HG03045 (cell line): ENCODE measurements at regions not wholly inside any gene's neighbourhood (a gene's known extent, or its start where the extent isn't known, plus 50 kb on each side); places are given as distances from the start of the nearest gene placed in this dataset.
"Not testable (repeated sequence)": the region's sequence is repeated elsewhere in the genome, so short reads cannot be mapped to it uniquely, and the experiment has no call there.

Experiments used
- ATAC-seq: cut with Tn5 transposase; IDR thresholded peaks from one replicate; pipeline ENCODE4 v1.9.1; 2021; ENCODE audit warnings: mild to moderate bottlenecking, moderate library complexity; ENCODE audit not compliant: unreplicated experiment

DNA sequence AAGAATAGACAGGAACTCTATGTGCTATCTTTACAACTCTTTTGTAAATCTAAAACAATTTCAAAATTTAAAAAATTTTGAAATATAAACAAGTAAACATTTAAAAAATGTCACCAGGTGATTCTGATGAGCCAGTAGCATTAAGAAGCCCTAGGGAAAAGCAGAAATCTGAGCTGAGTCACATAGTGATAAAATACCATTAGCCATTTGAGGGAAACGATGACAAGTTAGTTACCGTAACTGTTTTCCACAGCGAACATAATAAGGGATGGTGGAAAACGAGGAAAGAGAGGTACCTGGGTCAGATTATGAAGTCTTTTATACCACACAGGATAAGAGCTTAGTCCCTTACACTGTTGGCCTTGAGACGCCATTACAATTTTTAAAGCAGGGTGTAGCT is 55.5 kb downstream of the PRR15 start:
- ATAC-seq = no peak

DNA sequence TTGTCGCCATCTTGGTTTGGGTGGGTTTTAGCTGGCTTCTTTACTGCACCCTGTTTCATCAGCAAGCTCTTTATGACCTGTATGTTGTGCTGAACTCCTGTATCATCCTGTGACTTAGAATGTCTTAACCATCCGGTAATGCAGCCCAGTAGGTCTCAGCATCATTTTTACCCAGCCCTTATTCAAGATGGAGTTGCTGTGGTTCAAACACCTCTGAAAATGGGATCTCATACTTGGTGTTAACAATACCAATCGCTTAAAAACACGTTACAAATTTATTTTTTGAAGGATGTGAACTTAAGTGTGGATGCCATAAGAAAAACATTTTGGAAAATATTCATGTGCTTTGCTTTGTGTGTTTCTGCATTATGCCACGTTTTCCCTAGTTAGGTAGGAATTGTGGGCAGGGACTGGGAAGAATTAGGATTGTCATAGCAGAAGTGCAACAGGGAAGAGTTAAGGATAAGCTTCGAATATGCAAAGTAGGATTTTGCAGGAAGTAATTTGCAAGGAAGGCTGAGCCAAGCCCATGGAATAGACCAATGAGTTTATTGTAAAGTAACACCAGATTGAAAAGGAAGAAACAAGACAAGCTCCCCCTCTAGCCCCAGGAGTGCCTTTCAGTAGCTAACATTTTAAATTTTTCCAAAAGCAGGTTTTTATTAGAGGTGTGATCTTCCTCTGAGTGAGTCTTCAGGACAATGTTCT is 56.4 kb downstream of the PRR15 start:
- no peak for ATAC-seq

DNA sequence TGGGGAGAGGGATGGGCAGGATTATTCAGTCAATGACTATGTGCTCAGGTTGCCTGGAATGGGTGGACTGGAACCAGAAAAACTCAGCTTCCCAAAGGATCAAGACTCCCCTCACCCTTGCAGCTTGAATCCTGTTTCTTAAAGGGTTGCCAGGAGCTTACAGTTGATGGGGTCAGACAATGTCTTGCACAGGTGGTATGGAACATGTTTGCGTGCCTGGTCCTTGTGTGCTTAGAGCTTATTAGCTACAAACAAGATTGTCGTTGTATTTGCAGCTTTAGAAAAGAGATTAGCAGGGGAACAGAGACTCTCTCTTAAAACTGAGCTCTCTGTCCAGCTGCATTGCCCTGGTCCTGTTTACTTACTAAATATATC is 56.9 kb downstream of the PRR15 start:
- ATAC-seq = no peak

DNA sequence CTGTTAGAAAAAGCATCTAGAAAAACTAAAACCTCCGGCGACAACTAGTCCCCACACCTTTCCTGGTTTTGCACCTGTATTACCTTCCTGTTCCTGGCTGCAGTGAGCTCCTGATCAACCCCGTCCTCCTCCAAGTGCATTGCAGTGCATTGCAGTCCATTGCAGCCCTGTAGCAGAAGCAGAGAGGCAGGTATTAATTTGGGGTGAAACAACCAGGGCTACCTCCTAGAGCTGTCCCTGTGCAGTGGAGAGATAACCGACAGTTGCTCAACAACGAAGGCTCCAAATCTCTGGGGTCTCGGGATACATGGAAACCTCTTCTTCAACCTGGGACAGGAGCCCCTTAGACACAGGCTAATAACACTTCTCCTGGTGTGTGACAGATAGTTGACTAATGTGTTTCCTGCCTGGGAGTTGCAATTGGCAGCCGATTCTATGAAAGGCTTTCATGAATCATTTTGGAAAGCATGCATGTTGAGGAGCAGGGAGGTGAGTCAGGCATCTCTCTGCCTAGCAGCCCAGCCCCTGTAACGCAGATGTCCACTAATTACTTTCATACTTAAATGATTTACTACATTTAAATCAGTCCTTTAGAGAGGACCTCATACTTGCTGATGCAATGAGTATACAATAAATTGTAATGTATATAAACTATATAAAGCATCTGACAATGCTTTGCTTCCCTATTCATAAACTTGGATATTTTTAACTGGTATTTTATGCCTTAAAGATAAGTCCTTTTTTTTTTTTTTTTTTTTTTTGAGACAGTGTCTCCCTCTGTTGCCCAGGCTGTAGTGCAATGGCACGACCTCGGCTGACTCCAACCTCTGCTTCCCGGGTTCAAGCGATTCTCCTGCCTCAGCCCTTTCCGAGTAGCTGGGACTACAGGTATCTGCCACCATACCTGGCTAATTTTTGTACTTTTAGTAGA is 59.0 kb downstream of the PRR15 start:
- ATAC-seq = no peak

- no peak for ATAC-seq
These were observed 60.3 kb downstream of the PRR15 start for GRCh38 chr7:29623973-29624372.

GRCh38 chr7:29626730-29627129 is 63.1 kb downstream of the PRR15 start:
- no peak for ATAC-seq

- ATAC-seq = no peak
These were observed 64.0 kb downstream of the PRR15 start for GRCh38 chr7:29627631-29628030.

GRCh38 chr7:29629507-29629906 is 65.9 kb downstream of the PRR15 start:
- ATAC-seq = no peak

DNA sequence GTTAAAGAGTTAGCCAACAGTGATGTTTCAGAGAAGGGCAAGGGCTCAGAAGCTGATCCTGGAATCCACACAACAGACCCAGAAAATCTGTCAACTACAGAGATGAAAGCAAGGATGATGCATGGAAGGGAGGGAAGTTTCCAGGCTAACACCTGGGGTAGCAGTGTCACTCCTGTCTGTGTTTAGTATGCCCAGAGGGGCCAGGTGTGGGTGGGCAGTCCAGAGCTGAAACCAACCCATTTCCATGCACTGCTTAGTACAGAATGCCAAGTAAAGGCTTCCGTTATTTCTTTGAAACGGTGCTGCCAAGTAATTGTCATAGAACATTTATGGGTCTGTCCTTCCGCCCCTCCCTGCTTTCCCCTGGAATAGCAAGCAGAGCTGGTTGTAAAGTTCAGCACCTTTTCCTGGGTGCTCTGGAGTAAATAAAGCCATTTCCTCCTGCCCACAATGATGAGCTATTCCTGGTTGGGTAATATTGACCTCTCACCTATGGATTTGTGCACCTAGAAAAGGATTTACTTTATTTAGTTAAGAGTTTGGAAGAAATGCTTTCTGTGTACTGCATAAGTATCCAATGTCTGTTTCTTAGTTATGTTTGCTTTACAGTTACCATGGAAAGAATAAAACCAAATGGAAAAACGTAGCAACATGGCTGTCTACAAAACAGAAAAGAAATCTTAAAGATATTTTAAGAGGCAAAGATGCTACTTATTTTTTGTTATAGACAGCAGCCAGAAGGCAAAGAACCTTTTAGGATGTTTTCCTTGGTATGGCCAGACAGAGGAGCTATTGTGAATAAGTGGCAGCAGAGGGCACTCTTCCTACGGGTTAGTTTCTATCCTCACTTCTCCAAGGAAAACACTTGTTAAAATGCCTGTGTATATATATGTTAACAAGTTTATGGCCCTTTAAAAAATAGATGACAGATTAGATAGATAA is 71.7 kb downstream of the PRR15 start:
- not testable (repeated sequence) for ATAC-seq

DNA sequence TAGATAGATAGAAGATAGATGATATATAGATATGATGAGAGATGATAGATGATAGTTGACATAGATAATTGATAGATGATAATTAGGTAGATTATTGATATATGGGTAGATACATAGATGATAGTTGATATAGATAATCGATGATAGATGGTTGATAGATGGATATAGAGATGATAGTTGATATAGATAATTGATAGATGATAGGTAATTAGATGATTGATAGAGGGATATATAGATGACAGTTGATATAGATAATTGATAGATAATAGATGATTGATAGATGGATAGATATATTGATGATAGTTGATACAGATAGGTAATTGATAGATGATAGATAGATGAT is 72.3 kb downstream of the PRR15 start:
- ATAC-seq = no peak

DNA sequence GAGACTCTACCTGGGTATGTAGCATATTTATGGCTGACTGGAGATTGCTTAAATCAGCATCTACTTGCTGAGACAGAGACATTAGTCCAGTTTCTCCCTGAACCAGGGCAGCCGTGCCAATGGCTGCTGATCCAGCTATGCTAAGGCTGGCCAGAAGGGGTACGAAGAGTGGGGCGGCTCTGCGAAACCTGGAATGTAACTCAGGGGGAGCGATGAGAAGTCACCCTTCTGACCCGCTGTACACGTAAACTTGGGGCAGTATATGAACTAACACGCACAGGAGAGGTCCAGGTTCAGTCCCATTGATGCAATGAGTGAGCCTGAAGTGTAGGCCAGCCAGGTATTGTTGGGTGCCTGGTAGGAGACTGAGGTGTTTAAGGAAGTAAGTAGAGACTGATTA is 73.7 kb downstream of the PRR15 start:
- no peak for ATAC-seq

- not testable (repeated sequence) for ATAC-seq
These were observed 75.2 kb downstream of the PRR15 start for GRCh38 chr7:29638841-29639240.

DNA sequence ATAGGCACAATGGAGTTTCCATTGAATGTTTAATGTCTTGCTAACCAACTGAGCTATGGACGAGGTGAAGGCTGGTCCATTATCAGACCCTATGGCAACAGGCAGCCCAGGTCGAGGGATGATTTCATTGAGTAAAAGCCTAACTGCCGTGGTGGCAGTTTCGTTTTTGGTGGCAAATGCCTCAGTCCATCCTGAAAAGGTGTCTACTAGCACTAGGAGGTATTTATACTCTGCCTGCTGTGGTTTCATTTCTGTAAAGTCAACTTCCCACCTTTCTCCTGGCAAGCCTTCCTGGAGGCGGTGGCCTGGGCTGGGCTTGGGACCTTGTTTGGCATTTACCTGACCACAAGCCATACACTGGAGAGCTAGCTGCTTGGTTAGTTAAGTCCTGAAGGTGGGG is 75.8 kb downstream of the PRR15 start:
- ATAC-seq = no peak

DNA sequence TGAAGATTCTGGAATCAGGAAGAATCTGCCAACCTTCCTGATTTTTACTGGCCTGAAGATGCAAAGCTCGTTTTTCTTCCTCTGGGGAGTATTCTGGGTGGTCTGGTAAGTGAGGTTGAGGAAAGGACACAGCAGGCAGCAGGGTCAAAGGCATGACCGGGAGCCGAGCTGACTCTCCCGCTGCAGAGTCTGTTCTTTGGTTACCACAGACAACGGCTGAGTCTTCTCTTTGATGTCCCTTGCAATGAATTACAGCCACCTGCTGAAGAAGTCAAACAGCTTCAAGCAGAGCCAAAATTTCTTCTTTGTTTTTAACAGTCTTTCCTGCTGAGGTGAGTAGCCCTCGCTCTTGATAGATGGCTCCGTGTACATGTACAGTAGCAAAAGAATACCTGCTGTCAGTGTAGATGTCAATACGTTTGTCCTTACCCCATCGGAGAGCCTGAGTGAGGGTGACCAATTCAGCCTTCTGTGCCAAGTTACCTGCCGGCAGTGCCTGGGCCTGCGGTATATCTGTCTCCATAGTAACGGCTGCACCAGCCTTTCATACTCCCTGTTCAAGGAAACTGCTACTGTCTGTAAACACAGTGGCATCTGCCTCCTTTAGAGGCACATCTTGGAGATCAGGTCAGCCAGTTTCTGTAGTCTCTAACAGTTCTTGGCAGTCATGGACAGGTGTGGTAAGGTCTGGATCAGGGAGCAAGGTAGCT is 76.4 kb downstream of the PRR15 start:
- no peak for ATAC-seq

GRCh38 chr7:29641651-29642050 is 78.0 kb downstream of the PRR15 start:
- ATAC-seq = no peak

DNA sequence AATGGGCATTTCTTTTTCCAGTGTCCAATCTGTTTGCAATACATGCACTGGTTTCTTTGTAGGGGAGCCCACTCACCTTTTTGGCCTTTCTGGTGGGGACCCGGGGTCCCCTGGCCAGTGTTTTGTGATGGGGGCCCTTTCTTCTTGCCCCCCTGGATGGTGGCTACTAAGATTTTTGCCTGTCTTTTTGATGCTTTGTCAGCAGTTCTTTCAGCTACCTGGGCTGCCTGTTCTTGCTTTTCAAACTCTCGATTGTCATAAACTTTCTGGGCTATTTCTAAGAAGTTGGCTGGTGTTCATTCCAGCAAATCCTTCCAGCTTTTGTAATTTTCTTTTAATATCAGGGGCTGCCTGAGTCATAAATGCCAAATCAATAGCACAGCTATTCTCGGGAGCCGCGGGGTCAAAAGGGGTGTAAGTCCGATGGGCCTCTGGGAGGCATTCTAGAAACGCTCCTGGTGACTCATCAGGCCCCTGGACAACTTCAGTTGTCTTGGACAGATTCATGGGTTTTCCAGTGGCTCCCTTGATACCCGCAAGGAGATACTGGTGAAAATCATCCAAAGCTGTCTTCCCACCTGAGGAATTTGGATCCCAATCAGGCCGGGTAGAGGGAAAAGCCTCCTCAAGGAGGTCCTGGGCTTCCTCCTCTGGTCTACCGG is 79.0 kb downstream of the PRR15 start:
- ATAC-seq = no peak

GRCh38 chr7:29646116-29646515 is 82.5 kb downstream of the PRR15 start:
- ATAC-seq = not testable (repeated sequence)

- no peak for ATAC-seq
These were observed 83.5 kb downstream of the PRR15 start for GRCh38 chr7:29647020-29647654.

DNA sequence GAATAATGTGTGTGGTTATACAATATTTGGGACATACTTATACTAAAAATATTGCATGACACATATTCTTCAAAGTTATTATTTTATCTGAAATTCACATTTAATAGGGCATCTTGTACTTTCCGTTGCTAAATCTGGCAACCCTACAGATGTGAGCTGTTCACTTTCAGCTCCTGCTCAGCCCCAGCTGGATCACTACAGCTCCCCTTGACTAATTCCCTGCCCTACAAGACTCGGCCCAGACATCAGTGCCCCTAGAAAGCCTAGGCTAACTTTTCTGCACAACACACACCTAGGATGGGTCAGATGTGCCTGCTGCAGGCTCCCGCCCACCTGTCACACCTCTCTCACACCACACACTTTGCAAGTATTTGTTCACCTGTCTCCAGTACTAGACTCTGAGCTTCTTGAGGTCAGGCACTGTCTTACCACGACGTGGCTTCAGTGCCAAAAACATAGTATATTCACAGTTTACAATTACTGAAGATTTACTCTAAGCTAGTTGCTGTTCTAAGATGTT is 84.1 kb downstream of the PRR15 start:
- ATAC-seq = not testable (repeated sequence)
